CD4-positive, alpha-beta memory T cell (primary cell): ENCODE measurements at regions not wholly inside any gene's neighbourhood (a gene's known extent, or its start where the extent isn't known, plus 50 kb on each side); places are given as distances from the start of the nearest gene placed in this dataset.

Source experiments
- CTCF ChIA-PET: fragments of 350-600 bp; sonication (Branson Sonifier 250); formaldehyde crosslinking; loops from one replicate; lab custom pipeline; 2021; ENCODE audit warnings: inconsistent platforms; ENCODE audit not compliant: partially characterized antibody; lab: Charles Lee
- POLR2A ChIA-PET: fragments of 350-600 bp; sonication (Branson Sonifier 250); formaldehyde crosslinking; loops from one replicate; lab custom pipeline; 2021; ENCODE audit not compliant: partially characterized antibody; lab: Charles Lee
- DNase-seq, 5 donors: peaks; one replicate each; pipeline versions ENCODE4 v3.0.0 to v3.0.0-alpha.2; 2020 to 2022; ENCODE audit warnings: mixed read lengths in 1 of 5
- H3K27ac ChIP-seq: one replicate; pipeline ENCODE4 v1.7.0; 2013; ENCODE audit warnings: low read depth, low read length
- H3K27me3 ChIP-seq: 2 replicates; pipeline ENCODE4 v1.7.0; 2013; ENCODE audit warnings: mild to moderate bottlenecking, low read length, moderate library complexity; ENCODE audit not compliant: insufficient read depth
- H3K36me3 ChIP-seq: 2 replicates; pipeline ENCODE4 v1.7.0; 2013; ENCODE audit warnings: mild to moderate bottlenecking, low read length, moderate library complexity; ENCODE audit not compliant: insufficient read depth
- H3K4me1 ChIP-seq: 2 replicates; pipeline ENCODE4 v1.7.0; 2013; ENCODE audit warnings: mild to moderate bottlenecking, low read length, moderate library complexity; ENCODE audit not compliant: insufficient read depth
- H3K4me3 ChIP-seq, 2 donors: one replicate each; pipeline ENCODE4 v1.7.0; 2013; ENCODE audit warnings: low read length in 2 of 2, mild to moderate bottlenecking in 1 of 2
- H3K9me3 ChIP-seq, 2 donors: one replicate each; pipeline ENCODE4 v1.7.0; 2013; ENCODE audit warnings: low read length in 2 of 2, control low read depth in 1 of 2; ENCODE audit not compliant: control insufficient read depth in 1 of 2
- H3K27ac Mint-ChIP-seq, 7 donors: one replicate each; pipeline ENCODE4 v1.8.0; 2020 to 2021; ENCODE audit warnings: mixed read lengths in 7 of 7, mild to moderate bottlenecking in 6 of 7, inconsistent platforms in 3 of 7, moderate library complexity in 3 of 7
- H3K27me3 Mint-ChIP-seq, 2 donors: one replicate each; pipeline ENCODE4 v1.8.0; 2020 to 2021; ENCODE audit warnings: mixed read lengths in 2 of 2
- H3K36me3 Mint-ChIP-seq, 2 donors: one replicate each; pipeline ENCODE4 v1.8.0; 2020 to 2021; ENCODE audit warnings: mixed read lengths in 2 of 2, inconsistent platforms in 1 of 2, mild to moderate bottlenecking in 1 of 2
- H3K4me1 Mint-ChIP-seq, 4 donors: one replicate each; pipeline ENCODE4 v1.8.0; 2020 to 2021; ENCODE audit warnings: mixed read lengths in 4 of 4, mild to moderate bottlenecking in 1 of 4
- H3K4me3 Mint-ChIP-seq, 8 donors: one replicate each; pipeline ENCODE4 v1.8.0; 2020 to 2021; ENCODE audit warnings: mixed read lengths in 8 of 8, mild to moderate bottlenecking in 7 of 8, moderate library complexity in 6 of 8, inconsistent platforms in 3 of 8
- H3K9me3 Mint-ChIP-seq, 8 donors: one replicate each; pipeline ENCODE4 v1.8.0; 2020 to 2021; ENCODE audit warnings: mixed read lengths in 8 of 8, mild to moderate bottlenecking in 5 of 8, inconsistent platforms in 3 of 8, moderate library complexity in 1 of 8
- intact Hi-C: fragments of 100-400 bp; cut with micrococcal nuclease; formaldehyde crosslinking; loops from one replicate; pipeline ENCODE4 v1.15.1; 2023

GRCh38 chr5:144712090-144712489 is 541.4 kb downstream of the KCTD16 start:
- no peaks in the 10 kb centered on the region for H3K27me3 ChIP-seq
- Mint-ChIP-seq H3K4me1 (no peaks in the 10 kb centered on the region), H3K4me3 (no peak overlapping the region), H3K27me3 (no peaks in the 10 kb centered on the region), H3K36me3 (no peaks in the 10 kb centered on the region), H3K27ac (no peak overlapping the region), H3K9me3 (peaks cover 0 to 17% (median 4%) of the 10 kb centered on the region in 8 donors)
- H3K4me3 ChIP-seq = no peak overlapping the region
- H3K27ac ChIP-seq = no peak overlapping the region
- H3K9me3 ChIP-seq = no peaks in the 10 kb centered on the region
- DNase-seq = no peak
- H3K4me1 ChIP-seq = no peaks in the 10 kb centered on the region
- ChIA-PET POLR2A (no interaction called here), CTCF (no interaction called here)
- no peaks in the 10 kb centered on the region for H3K36me3 ChIP-seq
- intact Hi-C loops = no loop called here

DNA sequence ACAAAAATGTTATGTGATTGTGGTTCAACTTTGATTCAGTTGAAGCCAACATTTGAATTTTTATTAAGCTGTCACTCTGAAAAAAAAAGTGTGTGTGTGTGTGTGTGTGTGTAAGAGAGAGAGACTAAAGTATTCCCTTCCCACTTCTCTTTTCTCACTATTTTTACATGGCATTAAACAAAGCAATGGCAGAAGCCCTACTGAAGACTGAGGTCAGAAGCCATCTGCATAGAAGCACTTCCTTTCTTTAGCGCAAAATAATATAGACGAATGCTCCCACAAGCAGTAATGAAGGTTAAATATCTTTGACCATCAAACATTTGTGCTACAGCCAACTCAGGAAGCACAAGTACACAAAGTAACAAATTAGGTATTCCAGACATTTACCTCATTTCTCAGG is 540.5 kb downstream of the KCTD16 start:
- POLR2A ChIA-PET = no interaction called here
- no peaks in the 10 kb centered on the region for H3K36me3 ChIP-seq
- DNase-seq = no peak
- H3K9me3 Mint-ChIP-seq = peaks cover 2 to 17% (median 5%) of the 10 kb centered on the region in 8 donors
- no peaks in the 10 kb centered on the region for H3K4me1 ChIP-seq
- CTCF ChIA-PET = no interaction called here
- intact Hi-C loops = no loop called here
- no peak overlapping the region for H3K4me3 ChIP-seq
- no peak overlapping the region for H3K27ac Mint-ChIP-seq
- no peak overlapping the region for H3K4me3 Mint-ChIP-seq
- no peaks in the 10 kb centered on the region for H3K9me3 ChIP-seq
- no peaks in the 10 kb centered on the region for H3K36me3 Mint-ChIP-seq
- no peaks in the 10 kb centered on the region for H3K4me1 Mint-ChIP-seq
- H3K27me3 ChIP-seq = no peaks in the 10 kb centered on the region
- H3K27ac ChIP-seq = no peak overlapping the region
- H3K27me3 Mint-ChIP-seq = no peaks in the 10 kb centered on the region

DNA sequence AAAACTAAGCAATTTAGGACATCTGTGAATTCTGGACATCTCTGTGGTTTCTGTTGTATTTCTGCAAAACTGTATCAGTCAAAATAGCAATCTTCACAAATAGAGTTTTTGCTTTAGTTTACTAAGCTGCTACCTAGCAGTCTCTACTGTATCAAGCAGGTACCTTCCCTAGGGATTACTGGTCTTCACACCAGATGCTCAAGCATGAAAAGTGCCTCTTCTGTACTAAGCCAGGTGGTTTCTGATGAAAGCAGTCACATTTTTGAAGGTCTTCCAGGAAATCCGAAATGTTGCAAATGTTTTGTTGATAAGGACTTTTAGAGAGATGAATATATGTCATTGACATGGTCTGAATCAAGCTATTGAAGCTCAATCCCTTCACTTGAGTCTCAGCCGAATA is 540.0 kb downstream of the KCTD16 start:
- Mint-ChIP-seq H3K27me3 (no peaks in the 10 kb centered on the region), H3K9me3 (peaks cover 2 to 17% (median 5%) of the 10 kb centered on the region in 8 donors), H3K36me3 (no peaks in the 10 kb centered on the region), H3K4me3 (no peak overlapping the region), H3K4me1 (no peaks in the 10 kb centered on the region), H3K27ac (no peak overlapping the region)
- Histone ChIP-seq H3K27me3 (no peaks in the 10 kb centered on the region), H3K4me1 (no peaks in the 10 kb centered on the region), H3K27ac (no peak overlapping the region), H3K9me3 (no peaks in the 10 kb centered on the region), H3K36me3 (no peaks in the 10 kb centered on the region), H3K4me3 (no peak overlapping the region)
- intact Hi-C loops = no loop called here
- ChIA-PET CTCF (no interaction called here), POLR2A (no interaction called here)
- DNase-seq = no peak

- POLR2A ChIA-PET = no interaction called here
- Histone ChIP-seq H3K27me3 (no peaks in the 10 kb centered on the region), H3K4me3 (no peak overlapping the region), H3K4me1 (no peaks in the 10 kb centered on the region), H3K27ac (no peak overlapping the region), H3K9me3 (no peaks in the 10 kb centered on the region), H3K36me3 (no peaks in the 10 kb centered on the region)
- CTCF ChIA-PET = no interaction called here
- intact Hi-C loops = no loop called here
- no peaks in the 10 kb centered on the region for H3K36me3 Mint-ChIP-seq
- H3K9me3 Mint-ChIP-seq = peaks cover 0 to 19% (median 2%) of the 10 kb centered on the region in 8 donors
- H3K27ac Mint-ChIP-seq = no peak overlapping the region
- H3K27me3 Mint-ChIP-seq = no peaks in the 10 kb centered on the region
- H3K4me3 Mint-ChIP-seq = no peak overlapping the region
- H3K4me1 Mint-ChIP-seq = no peaks in the 10 kb centered on the region
- no peak for DNase-seq
Measured at GRCh38 chr5:144703776-144704175, 533.1 kb downstream of the KCTD16 start.

- Mint-ChIP-seq H3K4me3 (no peak overlapping the region), H3K9me3 (peaks cover 0 to 24% (median 2%) of the 10 kb centered on the region in 8 donors), H3K36me3 (no peaks in the 10 kb centered on the region), H3K4me1 (no peaks in the 10 kb centered on the region), H3K27me3 (no peaks in the 10 kb centered on the region), H3K27ac (no peak overlapping the region)
- no peak overlapping the region for H3K27ac ChIP-seq
- ChIA-PET POLR2A (no interaction called here), CTCF (no interaction called here)
- no peaks in the 10 kb centered on the region for H3K27me3 ChIP-seq
- intact Hi-C loops = no loop called here
- H3K9me3 ChIP-seq = no peaks in the 10 kb centered on the region
- DNase-seq = no peak
- H3K36me3 ChIP-seq = no peaks in the 10 kb centered on the region
- H3K4me3 ChIP-seq = no peak overlapping the region
- no peaks in the 10 kb centered on the region for H3K4me1 ChIP-seq
Measured at GRCh38 chr5:144698484-144698883, 527.8 kb downstream of the KCTD16 start.

DNA sequence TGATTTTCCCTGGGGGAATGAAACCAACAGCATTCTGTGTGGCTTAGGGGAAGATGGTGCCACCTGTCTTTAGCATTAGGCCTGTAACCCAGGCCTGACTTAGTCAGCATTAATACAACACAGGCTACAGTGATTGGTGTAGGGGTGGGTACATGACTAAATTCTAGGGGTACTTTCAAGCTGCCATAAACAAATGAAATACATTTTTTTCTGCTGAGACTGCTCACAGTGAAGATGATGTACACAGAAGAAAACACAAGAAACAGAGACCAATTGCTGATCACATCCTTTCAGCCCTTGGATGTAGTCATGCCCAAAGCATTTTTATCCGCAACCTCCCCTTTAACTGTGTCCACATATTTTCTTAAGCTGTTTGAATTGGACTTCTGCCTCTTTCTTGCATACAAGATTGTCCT is 527.2 kb downstream of the KCTD16 start:
- no peak overlapping the region for H3K4me3 ChIP-seq
- no peaks in the 10 kb centered on the region for H3K27me3 ChIP-seq
- H3K9me3 ChIP-seq = no peaks in the 10 kb centered on the region
- no peaks in the 10 kb centered on the region for H3K4me1 ChIP-seq
- Mint-ChIP-seq H3K4me1 (no peaks in the 10 kb centered on the region), H3K27ac (no peak overlapping the region), H3K9me3 (peaks cover 0 to 27% (median 2%) of the 10 kb centered on the region in 8 donors), H3K4me3 (no peak overlapping the region), H3K36me3 (no peaks in the 10 kb centered on the region), H3K27me3 (no peaks in the 10 kb centered on the region)
- POLR2A ChIA-PET = no interaction called here
- H3K27ac ChIP-seq = no peak overlapping the region
- DNase-seq = no peak
- H3K36me3 ChIP-seq = no peaks in the 10 kb centered on the region
- CTCF ChIA-PET = no interaction called here
- intact Hi-C loops = no loop called here

DNA sequence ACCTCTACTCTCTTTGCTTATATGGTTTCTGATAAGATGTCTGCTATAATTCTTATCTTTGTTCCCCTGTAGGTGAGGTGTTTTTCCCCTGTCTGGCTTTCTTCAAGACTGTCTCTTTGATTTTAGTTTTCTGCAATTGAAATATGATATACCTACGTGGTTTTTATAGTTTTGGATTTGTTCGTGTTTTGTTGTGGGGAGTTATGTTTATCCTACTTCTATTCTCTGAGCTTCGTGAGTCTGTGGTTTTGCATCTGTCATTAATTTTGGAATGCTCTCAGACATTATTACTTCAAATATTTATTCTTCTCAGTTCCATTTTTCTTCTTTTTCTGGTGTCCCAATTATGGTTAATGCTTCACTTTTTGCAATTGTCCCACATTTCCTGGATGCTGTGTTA is 521.3 kb downstream of the KCTD16 start:
- no peak overlapping the region for H3K4me3 Mint-ChIP-seq
- no peaks in the 10 kb centered on the region for H3K4me1 ChIP-seq
- no peaks in the 10 kb centered on the region for H3K27me3 Mint-ChIP-seq
- CTCF ChIA-PET = no interaction called here
- no peak overlapping the region for H3K27ac ChIP-seq
- H3K9me3 Mint-ChIP-seq = peaks cover 0 to 23% (median 8%) of the 10 kb centered on the region in 8 donors
- POLR2A ChIA-PET = no interaction called here
- H3K36me3 Mint-ChIP-seq = no peaks in the 10 kb centered on the region
- H3K27me3 ChIP-seq = no peaks in the 10 kb centered on the region
- H3K4me1 Mint-ChIP-seq = no peaks in the 10 kb centered on the region
- no peaks in the 10 kb centered on the region for H3K9me3 ChIP-seq
- H3K4me3 ChIP-seq = no peak overlapping the region
- H3K27ac Mint-ChIP-seq = no peak overlapping the region
- intact Hi-C loops = no loop called here
- no peak for DNase-seq
- no peaks in the 10 kb centered on the region for H3K36me3 ChIP-seq

GRCh38 chr5:144684899-144685298 is 514.2 kb downstream of the KCTD16 start:
- H3K4me1 ChIP-seq = no peaks in the 10 kb centered on the region
- no peak overlapping the region for H3K4me3 Mint-ChIP-seq
- H3K9me3 ChIP-seq = no peaks in the 10 kb centered on the region
- H3K27ac ChIP-seq = no peak overlapping the region
- ChIA-PET POLR2A (no interaction called here), CTCF (no interaction called here)
- peaks cover 4 to 30% (median 10%) of the 10 kb centered on the region in 8 donors for H3K9me3 Mint-ChIP-seq
- no peaks in the 10 kb centered on the region for H3K27me3 Mint-ChIP-seq
- no peak for DNase-seq
- no peak overlapping the region for H3K27ac Mint-ChIP-seq
- no peak overlapping the region for H3K4me3 ChIP-seq
- H3K36me3 Mint-ChIP-seq = no peaks in the 10 kb centered on the region
- H3K36me3 ChIP-seq = no peaks in the 10 kb centered on the region
- intact Hi-C loops = no loop called here
- H3K4me1 Mint-ChIP-seq = no peaks in the 10 kb centered on the region
- H3K27me3 ChIP-seq = no peaks in the 10 kb centered on the region
